ENCODE measurements at regions not wholly inside any gene's neighbourhood (a gene's known extent, or its start where the extent isn't known, plus 50 kb on each side); places are given as distances from the start of the nearest gene placed in this dataset.

DNA sequence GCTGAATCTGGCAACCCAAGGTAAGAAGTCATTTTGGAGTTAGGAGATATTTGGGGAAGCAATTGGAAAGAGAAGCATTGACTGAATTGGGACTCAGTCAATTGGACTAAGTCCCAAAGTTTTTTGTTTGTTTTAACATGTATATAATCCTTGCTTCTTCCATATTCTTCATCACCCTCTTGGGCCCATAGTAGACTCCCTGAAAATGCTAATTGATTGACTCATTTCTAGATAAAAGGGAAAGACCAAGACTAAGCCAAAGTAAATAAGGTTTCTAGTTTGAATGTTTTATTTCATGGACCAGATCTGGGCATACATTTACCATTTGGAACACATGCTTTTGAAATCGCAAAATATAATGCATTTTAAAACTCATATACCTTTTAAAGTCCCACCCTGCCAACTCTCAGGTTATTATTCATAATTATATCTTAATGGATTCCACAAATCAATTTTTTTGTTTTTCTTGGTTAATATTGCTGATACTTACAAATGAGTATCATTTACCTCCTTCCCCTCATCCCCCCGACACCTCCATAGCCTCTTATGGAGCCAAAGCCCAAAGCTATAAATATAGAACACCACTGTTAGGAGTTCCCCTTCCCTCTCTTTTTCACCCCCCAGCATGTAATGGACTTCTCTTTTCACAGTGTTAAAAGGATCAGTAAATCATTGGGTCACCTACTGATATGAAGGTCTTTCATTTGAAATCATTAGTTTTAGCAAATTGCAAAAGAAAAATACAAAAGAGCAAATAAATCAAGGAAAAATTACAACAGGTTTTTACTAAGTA is 674.0 kb upstream of the SOX9 start:
- TF ChIP-seq, protein P1, sequence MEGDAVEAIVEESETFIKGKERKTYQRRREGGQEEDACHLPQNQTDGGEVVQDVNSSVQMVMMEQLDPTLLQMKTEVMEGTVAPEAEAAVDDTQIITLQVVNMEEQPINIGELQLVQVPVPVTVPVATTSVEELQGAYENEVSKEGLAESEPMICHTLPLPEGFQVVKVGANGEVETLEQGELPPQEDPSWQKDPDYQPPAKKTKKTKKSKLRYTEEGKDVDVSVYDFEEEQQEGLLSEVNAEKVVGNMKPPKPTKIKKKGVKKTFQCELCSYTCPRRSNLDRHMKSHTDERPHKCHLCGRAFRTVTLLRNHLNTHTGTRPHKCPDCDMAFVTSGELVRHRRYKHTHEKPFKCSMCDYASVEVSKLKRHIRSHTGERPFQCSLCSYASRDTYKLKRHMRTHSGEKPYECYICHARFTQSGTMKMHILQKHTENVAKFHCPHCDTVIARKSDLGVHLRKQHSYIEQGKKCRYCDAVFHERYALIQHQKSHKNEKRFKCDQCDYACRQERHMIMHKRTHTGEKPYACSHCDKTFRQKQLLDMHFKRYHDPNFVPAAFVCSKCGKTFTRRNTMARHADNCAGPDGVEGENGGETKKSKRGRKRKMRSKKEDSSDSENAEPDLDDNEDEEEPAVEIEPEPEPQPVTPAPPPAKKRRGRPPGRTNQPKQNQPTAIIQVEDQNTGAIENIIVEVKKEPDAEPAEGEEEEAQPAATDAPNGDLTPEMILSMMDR (conservative IDR thresholded peaks at IDR 0.05; ENCODE audit: low read depth, low read length) = no peak
- TF ChIP-seq SMC3 (IDR thresholded peaks at IDR 0.05; ENCODE audit: low read depth, low read length) = no peak
- no peak for TF ChIP-seq MAZ (IDR thresholded peaks at IDR 0.05; ENCODE audit: borderline replicate concordance, low read depth, low read length)
- TF ChIP-seq RFX5 (IDR thresholded peaks at IDR 0.05; ENCODE audit: low read depth, low read length) = no peak
- no peak for TF ChIP-seq POLR2A (IDR thresholded peaks at IDR 0.05; ENCODE audit: low read depth, low read length)

Data from IMR-90 (cell line).